ENCODE measurements at regions not wholly inside any gene's neighbourhood (a gene's known extent, or its start where the extent isn't known, plus 50 kb on each side); places are given as distances from the start of the nearest gene placed in this dataset.

GRCh38 chr5:31047007-31047406 lies 146.5 kb upstream of the CDH6 start:
- no peaks in the 10 kb centered on the region for H3K4me1 ChIP-seq (ENCODE audit: control insufficient read depth in 1 of 2, low read depth in 2 of 2)
- ATAC-seq (ENCODE audit: insufficient number of reproducible peaks, low FRiP score, low read depth) (no peak), DNase-seq (ENCODE audit: low spot score) (no peak)
- TF ChIP-seq, protein P1, sequence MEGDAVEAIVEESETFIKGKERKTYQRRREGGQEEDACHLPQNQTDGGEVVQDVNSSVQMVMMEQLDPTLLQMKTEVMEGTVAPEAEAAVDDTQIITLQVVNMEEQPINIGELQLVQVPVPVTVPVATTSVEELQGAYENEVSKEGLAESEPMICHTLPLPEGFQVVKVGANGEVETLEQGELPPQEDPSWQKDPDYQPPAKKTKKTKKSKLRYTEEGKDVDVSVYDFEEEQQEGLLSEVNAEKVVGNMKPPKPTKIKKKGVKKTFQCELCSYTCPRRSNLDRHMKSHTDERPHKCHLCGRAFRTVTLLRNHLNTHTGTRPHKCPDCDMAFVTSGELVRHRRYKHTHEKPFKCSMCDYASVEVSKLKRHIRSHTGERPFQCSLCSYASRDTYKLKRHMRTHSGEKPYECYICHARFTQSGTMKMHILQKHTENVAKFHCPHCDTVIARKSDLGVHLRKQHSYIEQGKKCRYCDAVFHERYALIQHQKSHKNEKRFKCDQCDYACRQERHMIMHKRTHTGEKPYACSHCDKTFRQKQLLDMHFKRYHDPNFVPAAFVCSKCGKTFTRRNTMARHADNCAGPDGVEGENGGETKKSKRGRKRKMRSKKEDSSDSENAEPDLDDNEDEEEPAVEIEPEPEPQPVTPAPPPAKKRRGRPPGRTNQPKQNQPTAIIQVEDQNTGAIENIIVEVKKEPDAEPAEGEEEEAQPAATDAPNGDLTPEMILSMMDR (IDR thresholded peaks at IDR 0.05): no peak
- no peak overlapping the region for H3K27ac ChIP-seq
- no peak overlapping the region for H3K4me3 ChIP-seq
- no peaks in the 10 kb centered on the region for H3K27me3 ChIP-seq (replicated peaks; ENCODE audit: insufficient read depth)
- H3K9me3 ChIP-seq: no peaks in the 10 kb centered on the region
- no peaks in the 10 kb centered on the region for H3K36me3 ChIP-seq

DNA sequence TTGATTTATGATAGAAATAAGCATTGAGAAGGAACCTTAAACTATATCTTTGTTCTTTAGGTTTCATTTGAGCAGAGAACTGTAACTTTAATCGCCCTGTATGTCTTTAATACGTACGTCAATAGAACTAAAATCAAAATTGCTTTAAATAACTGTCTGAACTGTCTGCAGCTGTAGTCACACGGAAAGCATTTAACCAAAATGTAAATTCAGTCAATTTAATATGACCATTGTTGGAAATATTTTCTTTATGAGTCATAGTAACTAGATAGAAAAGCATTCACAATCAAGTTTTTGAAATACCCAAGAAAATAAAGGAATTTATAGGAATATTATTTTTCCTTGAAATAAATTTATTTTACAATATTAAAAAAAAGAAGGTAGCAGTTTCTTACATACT lies 157.1 kb upstream of the CDH6 start:
- Histone ChIP-seq H3K27ac (no peak overlapping the region), H3K27me3 (replicated peaks; ENCODE audit: insufficient read depth) (no peaks in the 10 kb centered on the region), H3K4me3 (no peak overlapping the region), H3K9me3 (no peaks in the 10 kb centered on the region), H3K36me3 (no peaks in the 10 kb centered on the region), H3K4me1 (ENCODE audit: control insufficient read depth in 1 of 2, low read depth in 2 of 2) (no peaks in the 10 kb centered on the region)
- TF ChIP-seq, protein P1 (IDR thresholded peaks at IDR 0.05): no peak
- ATAC-seq (ENCODE audit: insufficient number of reproducible peaks, low FRiP score, low read depth) (no peak), DNase-seq (ENCODE audit: low spot score) (no peak)

- Histone ChIP-seq H3K27ac (no peak overlapping the region), H3K27me3 (replicated peaks; ENCODE audit: insufficient read depth) (no peaks in the 10 kb centered on the region), H3K36me3 (no peaks in the 10 kb centered on the region), H3K4me3 (no peak overlapping the region), H3K9me3 (no peaks in the 10 kb centered on the region), H3K4me1 (ENCODE audit: control insufficient read depth in 1 of 2, low read depth in 2 of 2) (no peaks in the 10 kb centered on the region)
- ATAC-seq (ENCODE audit: insufficient number of reproducible peaks, low FRiP score, low read depth) (no peak), DNase-seq (ENCODE audit: low spot score) (no peak)
- TF ChIP-seq, protein P1 (IDR thresholded peaks at IDR 0.05): no peak
These were observed 160.2 kb upstream of the CDH6 start for GRCh38 chr5:31033295-31033694.

GRCh38 chr5:31029925-31030324 lies 163.6 kb upstream of the CDH6 start:
- no peak overlapping the region for H3K4me3 ChIP-seq
- no peaks in the 10 kb centered on the region for H3K4me1 ChIP-seq (ENCODE audit: control insufficient read depth in 1 of 2, low read depth in 2 of 2)
- DNase-seq (ENCODE audit: low spot score): no peak
- H3K27ac ChIP-seq: no peak overlapping the region
- no peak for ATAC-seq (ENCODE audit: insufficient number of reproducible peaks, low FRiP score, low read depth)
- TF ChIP-seq, protein P1 (IDR thresholded peaks at IDR 0.05): no peak
- no peaks in the 10 kb centered on the region for H3K9me3 ChIP-seq
- no peaks in the 10 kb centered on the region for H3K36me3 ChIP-seq
- no peaks in the 10 kb centered on the region for H3K27me3 ChIP-seq (replicated peaks; ENCODE audit: insufficient read depth)

- Histone ChIP-seq H3K27ac (no peak overlapping the region), H3K9me3 (no peaks in the 10 kb centered on the region), H3K27me3 (replicated peaks; ENCODE audit: insufficient read depth) (no peaks in the 10 kb centered on the region), H3K36me3 (no peaks in the 10 kb centered on the region), H3K4me3 (no peak overlapping the region), H3K4me1 (ENCODE audit: control insufficient read depth in 1 of 2, low read depth in 2 of 2) (no peaks in the 10 kb centered on the region)
- TF ChIP-seq, protein P1 (IDR thresholded peaks at IDR 0.05): no peak
- DNase-seq (ENCODE audit: low spot score) (no peak), ATAC-seq (ENCODE audit: insufficient number of reproducible peaks, low FRiP score, low read depth) (no peak)
These were observed 165.8 kb upstream of the CDH6 start for GRCh38 chr5:31027721-31028120.
